ENCODE measurements at regions not wholly inside any gene's neighbourhood (a gene's known extent, or its start where the extent isn't known, plus 50 kb on each side); places are given as distances from the start of the nearest gene placed in this dataset.

- no peaks in the 10 kb centered on the region for H3K9me3 ChIP-seq (ENCODE audit: insufficient read depth, low read depth, low read length)
- no peaks in the 10 kb centered on the region for H3K4me1 ChIP-seq (ENCODE audit: insufficient read depth, low read length)
- H3K27ac ChIP-seq (ENCODE audit: low read length): no peak overlapping the region
- no peaks in the 10 kb centered on the region for H3K36me3 ChIP-seq (ENCODE audit: insufficient read depth, low read depth, low read length)
- H3K4me3 ChIP-seq (ENCODE audit: low read length): no peak overlapping the region
- no peak overlapping the region for H3K9ac ChIP-seq (ENCODE audit: low read depth, low read length)
- no peaks in the 10 kb centered on the region for H3K27me3 ChIP-seq (ENCODE audit: insufficient read depth, low read length)
Measured at GRCh38 chr16:87221633-87222032, 95.6 kb downstream of the C16orf95 start.

- Histone ChIP-seq H3K4me3 (ENCODE audit: low read length) (no peak overlapping the region), H3K27ac (ENCODE audit: low read length) (no peak overlapping the region), H3K27me3 (ENCODE audit: insufficient read depth, low read length) (no peaks in the 10 kb centered on the region), H3K4me1 (ENCODE audit: insufficient read depth, low read length) (no peaks in the 10 kb centered on the region), H3K9me3 (ENCODE audit: insufficient read depth, low read depth, low read length) (no peaks in the 10 kb centered on the region), H3K36me3 (ENCODE audit: insufficient read depth, low read depth, low read length) (no peaks in the 10 kb centered on the region), H3K9ac (ENCODE audit: low read depth, low read length) (no peak overlapping the region)
Measured at GRCh38 chr16:87222335-87222734, 94.9 kb downstream of the C16orf95 start.

- H3K9me3 ChIP-seq (ENCODE audit: insufficient read depth, low read depth, low read length): no peaks in the 10 kb centered on the region
- no peaks in the 10 kb centered on the region for H3K27me3 ChIP-seq (ENCODE audit: insufficient read depth, low read length)
- no peaks in the 10 kb centered on the region for H3K4me1 ChIP-seq (ENCODE audit: insufficient read depth, low read length)
Measured at GRCh38 chr16:87223656-87224248, 93.4 kb downstream of the C16orf95 start.

GRCh38 chr16:87226926-87227295 lies 90.3 kb downstream of the C16orf95 start:
- Histone ChIP-seq H3K27me3 (ENCODE audit: insufficient read depth, low read length) (no peaks in the 10 kb centered on the region), H3K9me3 (ENCODE audit: insufficient read depth, low read depth, low read length) (peaks cover under 1% of the 10 kb centered on the region), H3K4me3 (ENCODE audit: low read length) (no peak overlapping the region), H3K27ac (ENCODE audit: low read length) (no peak overlapping the region), H3K9ac (ENCODE audit: low read depth, low read length) (no peak overlapping the region), H3K4me1 (ENCODE audit: insufficient read depth, low read length) (no peaks in the 10 kb centered on the region), H3K36me3 (ENCODE audit: insufficient read depth, low read depth, low read length) (no peaks in the 10 kb centered on the region)

More at GRCh38 chr16:87223656-87224248, 93.4 kb downstream of the C16orf95 start:
- Histone ChIP-seq H3K9ac (ENCODE audit: low read depth, low read length) (no peak overlapping the region), H3K36me3 (ENCODE audit: insufficient read depth, low read depth, low read length) (no peaks in the 10 kb centered on the region), H3K4me3 (ENCODE audit: low read length) (no peak overlapping the region), H3K27ac (ENCODE audit: low read length) (no peak overlapping the region)

GRCh38 chr16:87227296-87227951 lies 89.8 kb downstream of the C16orf95 start:
- no peak overlapping the region for H3K27ac ChIP-seq (ENCODE audit: low read length)
- peaks cover 3% of the 10 kb centered on the region for H3K9me3 ChIP-seq (ENCODE audit: insufficient read depth, low read depth, low read length)
- H3K36me3 ChIP-seq (ENCODE audit: insufficient read depth, low read depth, low read length): no peaks in the 10 kb centered on the region
- H3K4me3 ChIP-seq (ENCODE audit: low read length): no peak overlapping the region
- no peaks in the 10 kb centered on the region for H3K27me3 ChIP-seq (ENCODE audit: insufficient read depth, low read length)
- H3K9ac ChIP-seq (ENCODE audit: low read depth, low read length): no peak overlapping the region
- H3K4me1 ChIP-seq (ENCODE audit: insufficient read depth, low read length): no peaks in the 10 kb centered on the region

GRCh38 chr16:87228363-87228762 lies 88.8 kb downstream of the C16orf95 start:
- Histone ChIP-seq H3K27ac (ENCODE audit: low read length) (no peak overlapping the region), H3K4me1 (ENCODE audit: insufficient read depth, low read length) (no peaks in the 10 kb centered on the region), H3K9ac (ENCODE audit: low read depth, low read length) (no peak overlapping the region), H3K36me3 (ENCODE audit: insufficient read depth, low read depth, low read length) (no peaks in the 10 kb centered on the region), H3K27me3 (ENCODE audit: insufficient read depth, low read length) (no peaks in the 10 kb centered on the region), H3K9me3 (ENCODE audit: insufficient read depth, low read depth, low read length) (peaks cover 3% of the 10 kb centered on the region), H3K4me3 (ENCODE audit: low read length) (no peak overlapping the region)

- H3K9me3 ChIP-seq (ENCODE audit: insufficient read depth, low read depth, low read length): peaks cover 3% of the 10 kb centered on the region
- no peak overlapping the region for H3K4me3 ChIP-seq (ENCODE audit: low read length)
- H3K36me3 ChIP-seq (ENCODE audit: insufficient read depth, low read depth, low read length): no peaks in the 10 kb centered on the region
- H3K27ac ChIP-seq (ENCODE audit: low read length): no peak overlapping the region
- H3K9ac ChIP-seq (ENCODE audit: low read depth, low read length): no peak overlapping the region
- no peaks in the 10 kb centered on the region for H3K4me1 ChIP-seq (ENCODE audit: insufficient read depth, low read length)
- H3K27me3 ChIP-seq (ENCODE audit: insufficient read depth, low read length): no peaks in the 10 kb centered on the region
Measured at GRCh38 chr16:87229230-87230188, 87.7 kb downstream of the C16orf95 start.

GRCh38 chr16:87230571-87230970 lies 86.6 kb downstream of the C16orf95 start:
- H3K9ac ChIP-seq (ENCODE audit: low read depth, low read length): no peak overlapping the region
- H3K4me3 ChIP-seq (ENCODE audit: low read length): no peak overlapping the region
- H3K36me3 ChIP-seq (ENCODE audit: insufficient read depth, low read depth, low read length): no peaks in the 10 kb centered on the region
- H3K9me3 ChIP-seq (ENCODE audit: insufficient read depth, low read depth, low read length): peaks cover 3% of the 10 kb centered on the region
- H3K4me1 ChIP-seq (ENCODE audit: insufficient read depth, low read length): no peaks in the 10 kb centered on the region
- H3K27me3 ChIP-seq (ENCODE audit: insufficient read depth, low read length): no peaks in the 10 kb centered on the region
- no peak overlapping the region for H3K27ac ChIP-seq (ENCODE audit: low read length)

GRCh38 chr16:87231295-87231694 lies 85.9 kb downstream of the C16orf95 start:
- no peak overlapping the region for H3K9ac ChIP-seq (ENCODE audit: low read depth, low read length)

GRCh38 chr16:87231911-87232310 lies 85.3 kb downstream of the C16orf95 start:
- no peak overlapping the region for H3K4me3 ChIP-seq (ENCODE audit: low read length)
- H3K27me3 ChIP-seq (ENCODE audit: insufficient read depth, low read length): no peaks in the 10 kb centered on the region
- no peaks in the 10 kb centered on the region for H3K36me3 ChIP-seq (ENCODE audit: insufficient read depth, low read depth, low read length)
- no peak overlapping the region for H3K27ac ChIP-seq (ENCODE audit: low read length)
- H3K9ac ChIP-seq (ENCODE audit: low read depth, low read length): no peak overlapping the region
- peaks cover 3% of the 10 kb centered on the region for H3K9me3 ChIP-seq (ENCODE audit: insufficient read depth, low read depth, low read length)
- H3K4me1 ChIP-seq (ENCODE audit: insufficient read depth, low read length): no peaks in the 10 kb centered on the region

More at GRCh38 chr16:87231295-87231694, 85.9 kb downstream of the C16orf95 start:
- no peak overlapping the region for H3K27ac ChIP-seq (ENCODE audit: low read length)
- H3K4me3 ChIP-seq (ENCODE audit: low read length): no peak overlapping the region
- H3K27me3 ChIP-seq (ENCODE audit: insufficient read depth, low read length): no peaks in the 10 kb centered on the region
- H3K4me1 ChIP-seq (ENCODE audit: insufficient read depth, low read length): no peaks in the 10 kb centered on the region
- H3K36me3 ChIP-seq (ENCODE audit: insufficient read depth, low read depth, low read length): no peaks in the 10 kb centered on the region
- H3K9me3 ChIP-seq (ENCODE audit: insufficient read depth, low read depth, low read length): peaks cover 3% of the 10 kb centered on the region

GRCh38 chr16:87233928-87234327 lies 83.3 kb downstream of the C16orf95 start:
- Histone ChIP-seq H3K4me3 (ENCODE audit: low read length) (no peak overlapping the region), H3K36me3 (ENCODE audit: insufficient read depth, low read depth, low read length) (no peaks in the 10 kb centered on the region), H3K4me1 (ENCODE audit: insufficient read depth, low read length) (no peaks in the 10 kb centered on the region), H3K27me3 (ENCODE audit: insufficient read depth, low read length) (no peaks in the 10 kb centered on the region), H3K9ac (ENCODE audit: low read depth, low read length) (no peak overlapping the region), H3K27ac (ENCODE audit: low read length) (no peak overlapping the region), H3K9me3 (ENCODE audit: insufficient read depth, low read depth, low read length) (peaks cover 3% of the 10 kb centered on the region)
